ENCODE measurements at regions not wholly inside any gene's neighbourhood (a gene's known extent, or its start where the extent isn't known, plus 50 kb on each side); places are given as distances from the start of the nearest gene placed in this dataset.

DNA sequence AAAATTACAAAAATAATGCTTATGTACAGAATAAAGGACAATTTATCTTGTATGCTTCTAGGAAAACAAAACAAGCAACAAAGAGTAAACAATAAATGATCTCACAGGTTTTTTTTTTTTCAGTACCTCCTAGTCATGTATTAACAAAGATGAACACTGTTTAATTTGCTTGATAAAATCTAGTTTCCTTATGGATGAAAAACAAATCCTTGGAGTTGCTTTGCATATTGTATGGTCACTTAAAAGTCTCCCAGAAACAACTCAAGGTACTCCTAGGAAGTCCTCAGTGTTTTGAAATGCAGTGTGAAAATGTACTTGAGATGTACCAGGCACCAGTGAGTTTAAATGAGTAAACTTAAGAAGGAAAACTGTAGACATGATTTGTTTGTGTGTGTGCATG lies 686.0 kb upstream of the BRINP3 start:
- no peak for DNase-seq

DNA sequence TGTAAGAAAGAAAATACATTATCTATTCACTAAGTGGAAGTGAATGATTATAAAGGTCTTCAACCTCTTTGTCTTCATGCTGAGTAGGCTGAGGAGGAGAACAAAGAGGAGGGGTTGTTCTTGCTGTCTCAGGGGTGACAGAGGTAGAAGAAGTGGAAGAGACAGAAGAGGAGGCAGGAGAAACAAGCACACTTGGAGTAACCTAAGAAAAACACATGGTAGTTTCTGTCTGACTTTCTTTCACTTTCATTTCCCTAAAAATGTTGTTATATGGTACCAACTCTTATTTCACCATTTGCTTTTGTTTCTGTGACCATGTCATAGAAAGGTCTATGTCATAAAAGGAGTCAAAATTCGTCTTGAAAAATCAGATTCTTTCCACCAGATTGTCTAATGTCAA lies 696.6 kb upstream of the BRINP3 start:
- DNase-seq: no peak

DNA sequence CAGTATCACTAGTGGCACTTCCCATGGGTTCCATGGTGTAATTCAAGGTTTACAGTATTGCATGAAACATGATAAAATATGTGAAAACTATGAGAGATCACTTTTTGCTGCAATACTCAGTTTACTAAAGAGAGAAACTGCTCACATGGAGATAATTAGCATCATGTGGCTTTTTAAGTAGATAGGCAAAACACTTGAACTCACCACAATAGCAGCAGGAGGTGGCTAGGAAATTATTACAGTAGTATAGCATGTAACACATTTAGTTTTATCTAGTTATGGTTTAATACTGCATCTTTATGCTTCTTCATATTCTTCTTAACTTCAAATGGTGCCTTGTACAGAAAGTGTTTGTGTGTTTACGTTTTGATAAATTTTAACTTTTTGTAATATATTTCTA lies 698.5 kb upstream of the BRINP3 start:
- DNase-seq: no peak

DNA sequence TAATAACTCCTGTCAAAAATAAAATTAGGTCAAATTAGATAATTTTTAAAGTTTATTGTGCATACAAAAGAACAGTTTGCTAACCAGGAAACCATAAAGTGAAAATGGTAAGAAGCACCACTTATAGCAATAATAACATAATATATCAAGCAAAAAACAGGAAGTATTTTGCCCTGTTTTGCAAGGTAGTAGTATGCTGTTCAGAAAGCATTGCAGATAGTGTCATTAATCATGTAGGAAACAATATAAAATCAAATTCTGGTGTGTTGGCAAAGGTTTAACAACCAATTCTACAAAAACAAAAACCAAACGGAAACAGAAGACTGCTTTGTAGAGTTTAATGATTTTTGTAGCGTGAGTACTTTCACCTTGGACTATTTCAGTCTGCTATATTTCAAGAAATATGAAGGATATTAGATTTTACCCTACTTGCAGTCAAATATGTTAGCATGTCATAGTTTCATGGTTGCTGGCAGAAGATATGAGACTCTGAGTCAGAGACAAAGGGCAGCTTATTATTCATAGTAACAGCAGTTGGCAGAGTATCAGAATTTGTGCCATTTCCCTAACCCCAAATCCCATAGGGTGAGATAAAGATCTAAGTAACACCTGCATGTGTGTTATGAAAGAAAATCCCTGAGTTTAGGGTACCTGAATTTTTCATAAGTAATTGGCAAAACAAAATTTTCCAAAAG lies 729.0 kb upstream of the BRINP3 start:
- no peak for DNase-seq

DNA sequence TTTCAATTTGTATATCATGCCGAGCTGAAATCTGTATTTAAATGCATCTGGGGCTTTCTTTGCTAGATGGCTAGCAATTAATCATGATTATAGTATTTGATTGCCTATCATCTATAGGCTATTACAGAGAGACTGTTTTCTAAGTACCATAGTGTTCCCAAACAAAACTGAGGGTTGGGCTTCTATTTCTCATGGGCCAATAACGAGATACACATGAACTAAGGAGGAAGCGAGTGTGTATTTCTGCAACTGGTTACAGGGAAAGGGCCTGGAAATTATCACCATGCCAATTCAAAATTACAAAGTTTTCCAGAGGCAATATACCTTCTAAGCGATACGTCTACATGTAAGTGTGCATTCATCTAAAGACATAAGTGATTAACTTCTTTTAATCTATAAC lies 744.5 kb upstream of the BRINP3 start:
- no peak for DNase-seq

DNA sequence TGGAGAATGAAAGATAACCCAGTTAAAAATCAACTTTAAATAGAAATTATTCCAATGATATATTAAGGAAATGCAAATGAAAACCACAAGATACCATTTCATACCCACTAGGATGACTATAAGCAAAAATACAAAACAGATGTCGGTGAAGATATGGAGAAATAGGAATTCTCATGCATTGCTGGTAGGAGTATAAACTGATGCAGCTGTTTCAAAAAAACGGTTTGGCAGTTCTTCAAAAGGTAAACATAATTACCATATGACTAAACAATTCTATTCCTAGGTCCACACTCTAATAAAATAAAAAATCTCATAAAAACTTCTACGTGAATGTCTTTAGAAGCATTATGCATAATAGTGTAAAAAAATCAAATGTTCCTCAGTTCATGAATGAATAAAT lies 763.3 kb upstream of the BRINP3 start:
- no peak for DNase-seq

DNA sequence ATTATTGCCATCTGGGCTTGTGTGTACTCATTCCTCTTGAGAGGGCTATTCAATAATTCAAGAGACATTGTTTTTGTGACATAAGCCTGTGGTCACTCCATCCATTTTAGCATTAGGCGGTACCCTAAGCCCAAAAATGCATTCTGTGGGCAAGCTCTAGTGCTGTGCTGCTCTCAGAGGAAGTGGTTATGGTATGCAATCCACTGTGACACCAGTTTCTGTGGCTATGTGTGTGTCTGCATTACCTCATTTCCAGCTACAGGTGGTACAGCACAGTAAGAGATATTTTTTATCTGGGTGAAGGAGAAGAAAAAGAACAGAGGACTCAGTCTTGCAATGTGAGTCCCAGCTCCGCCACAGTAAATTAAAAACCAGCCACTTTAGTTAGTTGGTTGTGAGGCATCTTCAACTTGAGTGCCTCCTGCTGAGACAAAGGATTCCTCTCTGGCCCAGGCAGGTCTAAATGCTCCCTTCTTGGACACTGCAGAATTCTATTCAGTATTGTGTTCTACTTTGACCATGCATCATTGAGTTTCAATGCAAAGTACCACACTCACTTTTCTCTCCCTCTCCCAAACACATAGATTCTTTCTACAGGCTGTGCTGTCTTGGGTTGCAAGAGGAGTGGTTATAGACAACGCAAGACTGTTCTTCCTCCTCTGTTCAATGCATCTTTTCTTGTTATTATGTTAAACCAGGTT lies 777.8 kb upstream of the BRINP3 start:
- no peak for DNase-seq

DNA sequence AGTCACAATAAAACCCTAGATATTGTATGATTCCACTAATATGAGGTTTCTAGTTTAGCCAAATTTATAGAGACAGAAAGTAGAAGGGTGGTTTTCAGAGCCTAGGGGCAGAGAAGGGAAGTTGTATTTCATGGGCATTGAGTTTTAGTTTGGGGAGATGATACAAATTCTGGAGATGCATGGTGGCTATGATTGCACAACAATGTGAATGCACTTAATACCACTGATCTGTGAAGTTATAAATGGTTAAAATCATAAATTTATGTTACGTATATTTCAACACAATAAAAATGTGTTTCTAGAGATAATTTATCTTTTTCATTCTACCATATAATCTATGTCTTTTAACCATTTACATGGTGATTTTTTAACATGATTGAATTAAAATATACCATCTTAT lies 779.3 kb upstream of the BRINP3 start:
- no peak for DNase-seq

DNA sequence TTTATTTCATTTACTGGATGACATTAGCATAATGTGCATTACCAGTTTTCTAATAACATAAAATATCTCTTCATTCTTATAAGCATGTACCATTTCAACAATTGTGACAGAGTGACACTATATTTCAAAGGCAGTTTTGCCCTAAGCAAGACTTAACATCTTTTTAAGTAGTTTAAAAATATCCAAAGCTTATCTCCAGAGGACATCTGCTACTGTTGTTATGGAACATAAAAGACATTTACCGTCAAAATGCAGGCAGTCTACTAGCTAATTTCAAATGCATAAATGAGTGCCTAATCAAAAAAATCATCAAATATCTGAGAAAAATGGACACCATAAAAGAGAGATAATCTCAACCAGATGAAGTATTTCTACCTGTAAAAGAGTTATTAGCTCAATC lies 782.4 kb upstream of the BRINP3 start:
- no peak for DNase-seq

DNA sequence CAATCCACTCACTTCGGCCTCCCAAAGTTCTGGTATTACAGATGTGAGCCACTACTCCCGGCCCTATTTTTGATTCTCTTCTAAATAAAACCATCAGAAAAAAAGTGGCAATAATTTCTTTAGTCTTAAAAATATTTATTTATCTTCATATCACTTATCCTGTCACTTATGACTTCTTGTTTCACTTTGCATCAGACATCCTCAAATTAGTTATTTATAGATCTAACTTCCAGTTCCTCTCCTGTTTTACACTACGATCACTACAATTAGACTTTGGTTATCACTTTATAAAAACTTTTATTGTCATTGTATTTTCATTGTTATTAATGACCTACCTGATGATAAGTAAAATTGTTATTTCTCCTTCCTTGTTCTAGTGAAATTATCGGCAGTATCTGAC lies 783.4 kb upstream of the BRINP3 start:
- DNase-seq: no peak

DNA sequence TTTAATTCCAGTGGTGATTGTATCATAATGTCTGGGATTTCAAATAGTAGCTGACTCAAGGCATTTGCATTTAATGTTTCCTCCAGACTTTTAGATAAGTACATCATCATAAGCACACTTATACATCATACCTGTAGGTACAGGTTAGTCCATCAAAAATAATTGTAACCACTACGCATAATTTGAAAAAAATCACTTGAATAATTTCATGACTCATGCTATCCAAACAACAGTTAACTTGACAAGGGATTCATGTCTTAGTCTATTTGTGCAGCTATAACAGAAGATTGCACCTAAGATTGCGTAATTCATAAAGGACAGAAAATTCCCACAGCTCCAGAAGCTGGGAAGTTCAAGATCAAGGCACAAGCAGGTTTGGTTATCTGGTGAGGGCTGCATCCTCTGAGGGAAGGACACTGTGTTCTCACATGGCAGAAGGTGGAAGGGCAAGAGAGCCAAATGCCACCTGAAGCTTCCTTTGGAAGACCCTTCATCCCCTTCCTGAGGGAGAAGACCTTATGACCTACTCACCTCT lies 801.7 kb upstream of the BRINP3 start:
- DNase-seq: no peak

DNA sequence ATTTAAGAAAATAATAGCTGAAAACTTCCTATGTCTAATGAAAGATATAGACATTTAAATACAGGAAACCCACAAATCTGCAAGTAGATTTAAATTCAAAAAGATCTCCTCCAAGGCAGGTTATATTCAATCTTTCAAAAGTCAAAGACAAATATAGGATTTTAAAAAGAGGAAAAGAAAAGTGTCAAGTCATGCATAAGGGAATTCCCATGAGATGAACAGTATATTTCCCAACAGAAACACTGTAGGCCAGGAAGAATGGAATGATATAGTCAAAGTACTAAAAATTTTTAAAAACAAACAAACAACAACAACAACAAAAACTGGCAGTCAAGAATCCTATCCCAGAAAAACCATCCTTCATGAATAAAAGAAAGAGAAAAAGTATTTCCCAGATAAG lies 806.5 kb upstream of the BRINP3 start:
- DNase-seq: no peak

DNA sequence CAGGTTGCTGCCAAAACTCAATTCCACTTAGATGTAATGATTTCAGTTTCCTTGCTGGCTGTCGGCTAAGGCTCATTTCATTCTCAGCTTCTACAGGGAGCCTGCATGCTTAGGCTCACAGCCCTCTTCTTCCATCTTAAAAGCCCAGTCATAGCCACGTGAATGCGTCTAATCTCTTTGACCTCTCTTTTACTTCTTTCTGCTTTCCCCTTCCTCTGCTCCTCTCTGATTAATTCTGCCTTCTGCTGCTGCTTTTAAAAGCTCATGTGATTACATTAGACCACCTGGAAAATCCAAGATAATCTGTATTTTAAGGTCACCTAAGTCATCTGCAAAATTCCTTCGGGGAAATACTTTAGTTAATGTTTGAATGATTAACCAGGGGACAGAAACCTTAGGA lies 812.8 kb upstream of the BRINP3 start:
- no peak for DNase-seq

DNA sequence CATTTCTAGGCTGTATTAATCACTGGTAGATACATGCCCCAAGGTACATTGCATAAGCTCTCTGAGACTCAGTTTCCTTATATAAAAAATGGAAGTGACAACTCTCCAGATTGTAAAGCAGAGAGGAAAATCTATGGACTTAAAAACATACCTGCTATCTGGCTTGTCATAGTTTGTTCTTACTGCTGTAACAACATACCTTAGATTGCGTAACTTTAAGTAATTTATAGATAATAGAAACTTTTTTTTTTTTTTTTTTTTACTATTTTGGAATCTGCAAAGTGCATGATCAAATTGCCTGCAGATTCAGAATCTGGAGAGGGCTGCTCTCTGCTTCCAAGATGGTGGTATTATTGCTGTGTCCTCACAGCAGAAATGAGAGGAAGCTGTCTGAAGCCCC lies 827.7 kb upstream of the BRINP3 start:
- no peak for DNase-seq

DNA sequence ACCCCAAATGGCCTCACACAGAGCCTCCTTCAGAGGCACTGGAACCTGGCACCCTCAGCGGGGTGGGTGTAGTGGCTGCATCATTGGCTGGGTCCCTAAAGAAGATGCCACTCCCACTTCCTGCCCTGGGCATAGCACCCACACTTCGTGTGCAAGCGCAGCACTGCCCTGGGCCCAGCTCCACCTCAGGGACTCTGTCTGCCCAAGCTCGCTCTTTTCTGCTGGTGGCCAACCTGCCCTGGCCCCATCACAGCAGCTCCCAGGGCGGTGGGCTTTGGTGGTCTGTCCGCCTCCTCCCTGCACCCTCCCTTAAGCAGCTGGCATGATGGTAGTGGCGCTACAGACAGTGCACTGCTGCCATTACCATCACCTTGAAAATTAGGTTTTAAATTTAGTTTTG lies 829.3 kb upstream of the BRINP3 start:
- no peak for DNase-seq

DNA sequence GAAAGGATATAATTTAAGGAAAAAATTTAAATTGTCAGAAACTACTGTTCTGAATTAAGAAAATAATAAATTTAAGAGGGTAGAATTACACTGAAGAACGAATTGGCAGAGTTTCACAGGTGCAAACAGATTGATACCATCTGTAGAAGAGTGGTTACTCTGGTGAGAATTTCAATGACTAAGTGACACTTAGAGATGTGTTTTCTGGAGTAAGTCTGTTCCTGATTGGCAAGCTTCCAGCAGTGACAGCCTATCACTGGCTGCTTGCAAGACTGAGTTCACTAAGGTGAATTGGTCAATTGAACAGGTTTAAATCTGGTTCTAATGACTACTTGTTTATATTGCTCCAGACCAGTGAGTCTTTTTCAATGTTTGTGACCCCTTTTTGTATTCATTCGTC lies 838.2 kb upstream of the RGS18 start:
- no peak for DNase-seq

DNA sequence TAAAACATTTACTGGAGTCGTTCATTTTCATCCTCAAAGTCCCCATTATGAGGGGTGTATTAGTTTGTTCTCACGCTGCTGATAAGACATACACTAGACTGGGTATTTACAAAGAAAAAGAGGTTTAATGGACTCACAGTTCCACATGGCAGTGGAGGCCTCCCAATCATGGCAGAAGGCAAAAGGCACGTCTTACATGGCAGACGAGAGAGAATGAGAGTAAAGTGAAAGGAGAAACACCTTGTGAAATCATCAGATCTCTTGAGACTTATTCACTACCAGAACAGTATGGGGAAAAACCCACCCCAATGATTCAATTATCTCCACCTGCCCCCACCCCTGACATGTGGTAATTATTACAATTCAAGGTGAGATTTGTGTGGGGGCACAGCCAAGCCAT lies 830.4 kb upstream of the RGS18 start:
- DNase-seq: no peak

DNA sequence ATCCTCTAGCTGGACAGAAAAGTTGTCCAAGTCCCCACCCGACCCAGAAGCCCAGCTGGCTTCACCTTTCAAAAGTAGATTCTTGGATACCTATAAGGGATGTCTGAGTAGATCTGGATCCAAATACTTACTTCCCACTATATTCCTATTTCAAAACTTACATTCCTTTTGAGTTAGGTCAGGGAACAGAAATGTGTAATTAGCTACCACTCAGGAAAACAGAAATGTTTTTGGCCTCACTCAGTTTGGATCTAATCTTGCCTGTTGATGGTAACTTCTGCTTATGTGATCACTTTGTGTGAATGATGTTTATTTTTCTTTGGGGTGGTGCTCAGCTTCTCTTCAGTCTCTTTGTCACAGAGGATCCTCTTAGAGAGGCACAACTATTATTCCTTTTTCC lies 814.4 kb upstream of the RGS18 start:
- DNase-seq: no peak

DNA sequence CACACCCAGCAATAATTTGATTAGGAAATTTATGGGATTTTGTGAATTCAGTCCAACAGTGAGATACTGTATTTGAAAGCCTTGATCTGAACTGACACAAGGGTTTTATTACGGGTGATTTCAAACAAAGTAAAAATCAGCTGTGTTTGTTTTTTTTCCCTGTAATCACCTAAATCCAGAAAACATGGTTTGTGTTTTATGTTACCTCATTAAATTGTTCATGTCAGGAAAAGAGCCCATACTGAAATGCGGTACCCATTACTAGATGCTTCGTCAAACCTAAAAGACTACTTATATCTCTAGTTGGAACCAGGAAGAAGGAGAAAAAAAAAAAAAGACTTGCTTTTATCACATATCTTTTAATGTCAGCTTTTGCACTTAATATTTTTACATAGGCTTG lies 811.9 kb upstream of the RGS18 start:
- DNase-seq: no peak

DNA sequence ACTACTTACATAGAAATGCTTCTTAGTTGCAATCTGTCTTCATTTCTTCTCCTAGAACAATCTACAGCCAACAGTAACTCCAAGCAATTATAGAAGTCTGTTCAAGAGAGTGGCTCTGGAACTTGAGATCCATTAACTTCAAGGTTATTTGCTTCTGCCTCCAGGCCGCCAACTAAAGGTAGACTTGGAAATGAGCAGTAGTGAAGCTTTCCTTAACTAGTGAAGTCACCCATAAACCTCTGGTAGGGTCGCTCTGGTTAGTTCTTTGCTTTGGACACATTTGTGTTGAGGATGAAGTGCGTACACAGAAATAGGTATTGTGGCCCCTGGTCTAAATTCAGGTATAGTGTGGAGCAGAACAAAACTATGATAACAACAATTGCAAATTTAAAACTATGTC lies 809.9 kb upstream of the RGS18 start:
- no peak for DNase-seq

DNA sequence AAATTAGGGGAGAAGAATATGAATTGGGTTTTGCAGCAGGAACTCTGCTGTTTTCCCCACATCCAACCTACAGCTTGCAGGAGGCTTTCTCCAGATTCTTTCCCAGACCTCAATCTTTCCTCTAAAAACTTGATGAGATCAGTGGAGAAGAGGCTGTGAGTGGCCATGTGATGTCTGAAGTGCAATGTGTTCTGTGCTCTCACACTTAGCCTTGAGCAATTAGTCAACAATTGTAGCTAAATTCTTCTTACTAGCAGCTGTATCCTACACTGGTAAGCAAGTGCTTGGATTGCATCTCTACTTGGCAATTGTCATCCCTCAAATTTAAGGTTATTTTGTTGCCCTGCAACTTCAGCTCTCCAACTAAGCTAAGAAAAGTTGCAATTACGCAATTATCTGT lies 807.3 kb upstream of the RGS18 start:
- DNase-seq: no peak

DNA sequence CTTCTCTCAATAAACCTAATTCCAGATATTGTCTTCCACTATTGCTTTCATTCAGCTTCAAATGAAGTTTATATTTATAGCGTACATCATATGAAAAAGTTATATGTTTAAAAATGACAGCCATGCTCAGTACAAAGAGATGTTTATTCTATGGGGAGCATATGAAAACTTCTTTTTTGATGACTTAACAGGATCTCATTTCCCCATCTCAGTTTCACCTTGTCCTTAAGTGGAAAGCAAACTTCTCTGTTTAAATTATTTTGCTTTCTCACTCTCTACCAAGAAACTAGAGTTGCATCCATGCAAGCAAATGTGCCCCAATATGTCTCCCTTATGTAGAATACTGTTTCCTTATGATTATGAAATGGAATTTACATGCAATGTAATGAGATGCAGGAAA lies 799.5 kb upstream of the RGS18 start:
- no peak for DNase-seq

DNA sequence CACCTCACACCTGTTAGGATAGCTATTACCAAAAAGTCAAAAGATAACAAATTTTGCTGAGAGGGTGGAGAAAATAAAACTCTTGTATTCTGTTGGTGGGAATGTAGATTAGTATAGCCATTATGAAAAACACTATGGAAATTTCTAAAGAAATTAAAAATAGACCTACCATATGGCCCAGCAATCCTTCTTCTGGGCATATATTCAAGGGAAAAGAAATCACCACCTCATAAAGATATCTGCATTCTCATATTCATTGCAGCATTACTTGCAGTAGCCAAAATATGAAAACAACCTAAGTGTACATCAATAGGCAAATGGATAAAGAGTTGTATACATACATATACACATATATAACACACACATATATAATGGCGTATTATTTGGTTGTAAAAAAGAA lies 791.6 kb upstream of the RGS18 start:
- DNase-seq: no peak

DNA sequence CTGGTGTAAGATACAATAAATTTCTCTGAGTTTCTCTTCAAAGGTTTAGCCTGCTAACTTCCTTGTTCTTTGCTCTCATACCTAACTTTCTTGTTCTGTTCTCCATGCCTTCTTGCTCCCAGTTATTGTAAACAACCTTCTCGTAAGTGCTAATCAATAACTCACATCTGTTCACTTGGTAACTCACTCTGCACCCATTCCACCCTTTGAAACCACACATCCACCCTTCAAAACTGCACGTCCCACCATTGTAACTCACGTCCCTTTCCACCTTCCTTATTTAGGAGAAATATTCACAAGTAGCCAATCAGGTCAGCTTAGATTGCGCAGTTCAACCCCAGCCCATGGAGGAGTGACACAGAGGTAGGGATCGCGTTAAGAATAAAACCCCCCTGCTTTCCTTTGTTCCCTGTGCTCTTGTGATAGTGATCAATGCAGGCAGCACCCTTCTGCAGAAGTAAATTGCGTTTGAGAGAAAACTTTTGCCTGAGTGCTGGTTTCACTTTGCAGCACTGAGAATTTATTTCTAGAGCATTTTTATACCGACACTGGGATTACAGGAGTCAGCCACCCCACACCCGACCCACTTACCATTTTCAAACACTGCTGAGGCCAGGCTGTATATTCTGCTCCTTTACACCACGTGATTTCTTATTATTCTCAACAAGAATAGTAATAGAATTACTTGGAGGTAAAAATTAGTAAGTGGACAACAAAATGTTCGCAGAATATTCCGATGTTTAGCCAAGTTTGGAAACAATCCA lies 789.2 kb upstream of the RGS18 start:
- DNase-seq: no peak
